GM23338 (cell line): ENCODE measurements at regions not wholly inside any gene's neighbourhood (a gene's known extent, or its start where the extent isn't known, plus 50 kb on each side); places are given as distances from the start of the nearest gene placed in this dataset. TPM values are rescaled to one million over a fixed set of nuclear protein-coding genes. Genes with fewer than 3 reads are reported as not detected.

ENCODE experiments used
- small RNA-seq: library from RNA; depleted of rRNA; stranded (forward); fragments of <200 nt; gene quantifications from one replicate; pipeline ENCODE3, GENCODE V24; 2014; ENCODE audit warnings: low replicate concordance

Small RNAs in the stretch of these regions (small RNA-seq; reads per million reads assigned to genes)
- not detected for gene RN7SL618P
